ENCODE measurements at regions not wholly inside any gene's neighbourhood (a gene's known extent, or its start where the extent isn't known, plus 50 kb on each side); places are given as distances from the start of the nearest gene placed in this dataset.
"Not testable (repeated sequence)": the region's sequence is repeated elsewhere in the genome, so short reads cannot be mapped to it uniquely, and the experiment has no call there.

- no peak for DNase-seq (ENCODE audit: low spot score in 2 of 2)
- Histone ChIP-seq H3K27me3 (no peaks in the 10 kb centered on the region), H3K27ac (no peak overlapping the region), H3K4me3 (no peak overlapping the region), H3K4me1 (no peaks in the 10 kb centered on the region), H3K36me3 (no peaks in the 10 kb centered on the region), H3K9me3 (no peaks in the 10 kb centered on the region)
- TF ChIP-seq, protein P1, sequence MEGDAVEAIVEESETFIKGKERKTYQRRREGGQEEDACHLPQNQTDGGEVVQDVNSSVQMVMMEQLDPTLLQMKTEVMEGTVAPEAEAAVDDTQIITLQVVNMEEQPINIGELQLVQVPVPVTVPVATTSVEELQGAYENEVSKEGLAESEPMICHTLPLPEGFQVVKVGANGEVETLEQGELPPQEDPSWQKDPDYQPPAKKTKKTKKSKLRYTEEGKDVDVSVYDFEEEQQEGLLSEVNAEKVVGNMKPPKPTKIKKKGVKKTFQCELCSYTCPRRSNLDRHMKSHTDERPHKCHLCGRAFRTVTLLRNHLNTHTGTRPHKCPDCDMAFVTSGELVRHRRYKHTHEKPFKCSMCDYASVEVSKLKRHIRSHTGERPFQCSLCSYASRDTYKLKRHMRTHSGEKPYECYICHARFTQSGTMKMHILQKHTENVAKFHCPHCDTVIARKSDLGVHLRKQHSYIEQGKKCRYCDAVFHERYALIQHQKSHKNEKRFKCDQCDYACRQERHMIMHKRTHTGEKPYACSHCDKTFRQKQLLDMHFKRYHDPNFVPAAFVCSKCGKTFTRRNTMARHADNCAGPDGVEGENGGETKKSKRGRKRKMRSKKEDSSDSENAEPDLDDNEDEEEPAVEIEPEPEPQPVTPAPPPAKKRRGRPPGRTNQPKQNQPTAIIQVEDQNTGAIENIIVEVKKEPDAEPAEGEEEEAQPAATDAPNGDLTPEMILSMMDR (IDR thresholded peaks at IDR 0.05) = no peak
- TF ChIP-seq EP300 (IDR thresholded peaks at IDR 0.05) (no peak), POLR2A (IDR thresholded peaks at IDR 0.05) (no peak)
- 70 to 76% methylated on average over 9 of the region's 9 CpGs for WGBS, 2 donors
Observed at GRCh38 chr13:65336087-65336749, 1893.9 kb downstream of the PCDH9 start.

GRCh38 chr13:65330691-65331090 is 1899.4 kb downstream of the PCDH9 start:
- WGBS, 2 donors = 89 to 96% methylated on average over 14 of the region's 14 CpGs
- H3K4me1 ChIP-seq = no peaks in the 10 kb centered on the region
- TF ChIP-seq EP300 (IDR thresholded peaks at IDR 0.05) = no peak
- no peaks in the 10 kb centered on the region for H3K9me3 ChIP-seq
- no peaks in the 10 kb centered on the region for H3K27me3 ChIP-seq
- H3K36me3 ChIP-seq = no peaks in the 10 kb centered on the region
- no peak overlapping the region for H3K27ac ChIP-seq
- no peak for DNase-seq (ENCODE audit: low spot score in 2 of 2)
- no peak overlapping the region for H3K4me3 ChIP-seq

GRCh38 chr13:65330287-65330686 is 1899.8 kb downstream of the PCDH9 start:
- H3K27ac ChIP-seq = no peak overlapping the region
- no peaks in the 10 kb centered on the region for H3K9me3 ChIP-seq
- DNase-seq (ENCODE audit: low spot score in 2 of 2) = no peak
- no peaks in the 10 kb centered on the region for H3K27me3 ChIP-seq
- 90 to 98% methylated on average over 17 of the region's 17 CpGs for WGBS, 2 donors
- H3K36me3 ChIP-seq = no peaks in the 10 kb centered on the region
- no peak for TF ChIP-seq POLR2A (IDR thresholded peaks at IDR 0.05)
- TF ChIP-seq, protein P1 (IDR thresholded peaks at IDR 0.05) = no peak
- H3K4me3 ChIP-seq = no peak overlapping the region
- no peaks in the 10 kb centered on the region for H3K4me1 ChIP-seq

DNA sequence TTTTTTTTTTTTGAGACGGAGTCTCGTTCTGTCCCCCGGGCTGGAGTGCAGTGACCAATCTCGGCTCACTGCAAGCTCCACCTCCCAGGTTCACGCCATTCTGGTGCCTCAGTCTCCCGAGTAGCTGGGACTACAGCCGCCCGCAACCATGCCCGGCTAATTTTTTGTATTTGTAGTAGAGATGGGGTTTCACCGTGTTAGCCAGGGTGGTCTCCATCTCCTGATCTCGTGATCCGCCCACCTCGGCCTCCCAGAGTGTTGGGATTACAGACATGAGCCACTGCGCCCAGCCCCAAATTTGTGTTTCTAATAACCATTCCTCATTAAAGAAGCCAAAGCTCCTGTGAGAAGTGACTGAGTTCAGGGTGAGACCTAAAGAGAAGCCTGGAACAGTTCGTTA is 1906.9 kb downstream of the PCDH9 start:
- 92 to 94% methylated on average over 15 of the region's 15 CpGs for WGBS, 2 donors
- H3K27me3 ChIP-seq; H3K9me3 ChIP-seq; H3K4me1 ChIP-seq; DNase-seq (ENCODE audit: low spot score in 2 of 2); H3K27ac ChIP-seq; H3K36me3 ChIP-seq; H3K4me3 ChIP-seq: not testable (repeated sequence)

GRCh38 chr13:65321423-65321822 is 1908.7 kb downstream of the PCDH9 start:
- H3K27ac ChIP-seq; H3K27me3 ChIP-seq; DNase-seq (ENCODE audit: low spot score in 2 of 2); H3K36me3 ChIP-seq; H3K4me3 ChIP-seq; H3K9me3 ChIP-seq; H3K4me1 ChIP-seq: not testable (repeated sequence)
- WGBS, 2 donors = 85 to 100% methylated on average over 2 of the region's 2 CpGs

DNA sequence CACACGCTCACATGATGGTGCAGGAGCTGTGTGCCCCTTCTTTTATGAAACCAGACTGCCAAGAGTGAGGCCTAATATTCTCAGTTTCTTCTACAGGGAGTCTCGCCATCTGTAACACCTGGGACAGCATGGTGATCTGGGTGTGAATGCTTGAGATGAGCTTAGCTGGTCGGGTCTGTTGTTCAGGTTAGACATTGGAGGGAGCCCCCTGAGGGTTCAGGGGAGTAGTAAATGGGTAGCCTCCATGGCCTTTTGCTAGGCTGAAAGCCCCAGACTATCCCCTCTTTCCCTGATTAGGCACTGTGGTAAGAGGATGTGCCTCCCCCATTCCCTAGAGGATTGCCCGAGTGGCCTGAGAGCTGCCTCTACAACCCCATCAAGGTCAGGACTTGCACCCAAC is 1916.1 kb downstream of the PCDH9 start:
- Histone ChIP-seq H3K27ac (no peak overlapping the region), H3K36me3 (no peaks in the 10 kb centered on the region), H3K9me3 (peaks cover 0 to 11% (median 0%) of the 10 kb centered on the region in 4 donors), H3K4me3 (no peak overlapping the region), H3K27me3 (no peaks in the 10 kb centered on the region), H3K4me1 (no peaks in the 10 kb centered on the region)
- TF ChIP-seq EP300 (IDR thresholded peaks at IDR 0.05) (no peak), POLR2A (IDR thresholded peaks at IDR 0.05) (no peak)
- TF ChIP-seq, protein P1 (IDR thresholded peaks at IDR 0.05) = no peak
- no peak for DNase-seq (ENCODE audit: low spot score in 2 of 2)
- WGBS, 2 donors = 78 to 96% methylated on average over 3 to 4 of the region's 4 CpGs
